HL-60 (cell line): ENCODE measurements at regions not wholly inside any gene's neighbourhood (a gene's known extent, or its start where the extent isn't known, plus 50 kb on each side); places are given as distances from the start of the nearest gene placed in this dataset.

Experiments used
- DNase-seq, 2 experiments: peaks; one replicate each; pipeline ENCODE4 v3.0.0-alpha.2; 2010 to 2020; ENCODE audit warnings: low read depth in 1 of 2, low spot score in 1 of 2
- H3K27ac ChIP-seq: fragments of 250-450 bp; sonication (Bioruptor Pico); replicated peaks from 2 replicates; pipeline ENCODE4 v1.5.1; 2020; ENCODE audit warnings: mild to moderate bottlenecking, moderate library complexity
- H3K27me3 ChIP-seq: fragments of 250-450 bp; sonication (Bioruptor Pico); 2 replicates; pipeline ENCODE4 v1.5.1; 2021; ENCODE audit warnings: mild to moderate bottlenecking, moderate library complexity; ENCODE audit not compliant: insufficient read depth, poor library complexity, severe bottlenecking
- H3K4me3 ChIP-seq: replicated peaks from 2 replicates; pipeline ENCODE4 v1.5.1; 2011; ENCODE audit warnings: mild to moderate bottlenecking, control low read depth, low read length; ENCODE audit not compliant: insufficient read depth
- GABPA ChIP-seq: IDR thresholded peaks from 2 replicates; pipeline ENCODE4 v1.6.1; 2012; ENCODE audit warnings: low read depth
- POLR2AphosphoS5 ChIP-seq: IDR thresholded peaks from 2 replicates; pipeline ENCODE4 v1.6.1; 2012; ENCODE audit warnings: low read depth
- SPI1 ChIP-seq: IDR thresholded peaks from 2 replicates; pipeline ENCODE4 v1.6.1; 2012; ENCODE audit warnings: low read depth, mild to moderate bottlenecking, borderline replicate concordance
- TF ChIP-seq, protein P1 (sequence below): IDR thresholded peaks from one replicate; pipeline ENCODE4 v1.5.1; 2011; ENCODE audit warnings: low read length, control low read depth, inconsistent platforms; ENCODE audit not compliant: insufficient read depth
- TF ChIP-seq, protein P2 (sequence below): IDR thresholded peaks from 2 replicates; pipeline ENCODE4 v1.6.1; 2012; ENCODE audit warnings: low read depth; ENCODE audit not compliant: insufficient replicate concordance

DNA sequence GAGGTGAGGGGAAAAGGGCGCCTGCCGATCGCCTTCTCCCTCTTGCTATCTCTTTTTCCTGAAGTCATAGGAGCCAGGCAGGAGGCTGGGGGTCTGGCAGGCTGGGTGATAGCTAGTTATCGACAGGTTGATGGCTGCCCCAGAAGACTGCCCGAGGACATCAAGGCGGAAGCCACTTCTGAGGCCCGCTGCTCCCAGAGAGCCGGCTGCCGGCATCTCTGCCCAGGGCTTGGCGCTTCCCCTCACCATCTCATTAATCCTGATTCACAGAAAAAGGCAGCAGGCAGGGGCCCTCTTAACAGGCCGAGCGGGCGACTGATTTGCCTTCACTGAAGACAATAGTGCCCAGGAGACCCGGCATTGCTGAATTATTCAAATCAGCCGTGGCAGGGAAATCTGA is 124.2 kb downstream of the MIAT start:
- TF ChIP-seq GABPA (no peak), SPI1 (no peak), POLR2AphosphoS5 (no peak)
- TF ChIP-seq, protein P1, sequence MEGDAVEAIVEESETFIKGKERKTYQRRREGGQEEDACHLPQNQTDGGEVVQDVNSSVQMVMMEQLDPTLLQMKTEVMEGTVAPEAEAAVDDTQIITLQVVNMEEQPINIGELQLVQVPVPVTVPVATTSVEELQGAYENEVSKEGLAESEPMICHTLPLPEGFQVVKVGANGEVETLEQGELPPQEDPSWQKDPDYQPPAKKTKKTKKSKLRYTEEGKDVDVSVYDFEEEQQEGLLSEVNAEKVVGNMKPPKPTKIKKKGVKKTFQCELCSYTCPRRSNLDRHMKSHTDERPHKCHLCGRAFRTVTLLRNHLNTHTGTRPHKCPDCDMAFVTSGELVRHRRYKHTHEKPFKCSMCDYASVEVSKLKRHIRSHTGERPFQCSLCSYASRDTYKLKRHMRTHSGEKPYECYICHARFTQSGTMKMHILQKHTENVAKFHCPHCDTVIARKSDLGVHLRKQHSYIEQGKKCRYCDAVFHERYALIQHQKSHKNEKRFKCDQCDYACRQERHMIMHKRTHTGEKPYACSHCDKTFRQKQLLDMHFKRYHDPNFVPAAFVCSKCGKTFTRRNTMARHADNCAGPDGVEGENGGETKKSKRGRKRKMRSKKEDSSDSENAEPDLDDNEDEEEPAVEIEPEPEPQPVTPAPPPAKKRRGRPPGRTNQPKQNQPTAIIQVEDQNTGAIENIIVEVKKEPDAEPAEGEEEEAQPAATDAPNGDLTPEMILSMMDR = no peak
- TF ChIP-seq, protein P2, sequence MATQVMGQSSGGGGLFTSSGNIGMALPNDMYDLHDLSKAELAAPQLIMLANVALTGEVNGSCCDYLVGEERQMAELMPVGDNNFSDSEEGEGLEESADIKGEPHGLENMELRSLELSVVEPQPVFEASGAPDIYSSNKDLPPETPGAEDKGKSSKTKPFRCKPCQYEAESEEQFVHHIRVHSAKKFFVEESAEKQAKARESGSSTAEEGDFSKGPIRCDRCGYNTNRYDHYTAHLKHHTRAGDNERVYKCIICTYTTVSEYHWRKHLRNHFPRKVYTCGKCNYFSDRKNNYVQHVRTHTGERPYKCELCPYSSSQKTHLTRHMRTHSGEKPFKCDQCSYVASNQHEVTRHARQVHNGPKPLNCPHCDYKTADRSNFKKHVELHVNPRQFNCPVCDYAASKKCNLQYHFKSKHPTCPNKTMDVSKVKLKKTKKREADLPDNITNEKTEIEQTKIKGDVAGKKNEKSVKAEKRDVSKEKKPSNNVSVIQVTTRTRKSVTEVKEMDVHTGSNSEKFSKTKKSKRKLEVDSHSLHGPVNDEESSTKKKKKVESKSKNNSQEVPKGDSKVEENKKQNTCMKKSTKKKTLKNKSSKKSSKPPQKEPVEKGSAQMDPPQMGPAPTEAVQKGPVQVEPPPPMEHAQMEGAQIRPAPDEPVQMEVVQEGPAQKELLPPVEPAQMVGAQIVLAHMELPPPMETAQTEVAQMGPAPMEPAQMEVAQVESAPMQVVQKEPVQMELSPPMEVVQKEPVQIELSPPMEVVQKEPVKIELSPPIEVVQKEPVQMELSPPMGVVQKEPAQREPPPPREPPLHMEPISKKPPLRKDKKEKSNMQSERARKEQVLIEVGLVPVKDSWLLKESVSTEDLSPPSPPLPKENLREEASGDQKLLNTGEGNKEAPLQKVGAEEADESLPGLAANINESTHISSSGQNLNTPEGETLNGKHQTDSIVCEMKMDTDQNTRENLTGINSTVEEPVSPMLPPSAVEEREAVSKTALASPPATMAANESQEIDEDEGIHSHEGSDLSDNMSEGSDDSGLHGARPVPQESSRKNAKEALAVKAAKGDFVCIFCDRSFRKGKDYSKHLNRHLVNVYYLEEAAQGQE = no peak
- Histone ChIP-seq H3K27me3 (no peaks in the 10 kb centered on the region), H3K4me3 (no peak overlapping the region), H3K27ac (no peak overlapping the region)
- DNase-seq = no peak

DNA sequence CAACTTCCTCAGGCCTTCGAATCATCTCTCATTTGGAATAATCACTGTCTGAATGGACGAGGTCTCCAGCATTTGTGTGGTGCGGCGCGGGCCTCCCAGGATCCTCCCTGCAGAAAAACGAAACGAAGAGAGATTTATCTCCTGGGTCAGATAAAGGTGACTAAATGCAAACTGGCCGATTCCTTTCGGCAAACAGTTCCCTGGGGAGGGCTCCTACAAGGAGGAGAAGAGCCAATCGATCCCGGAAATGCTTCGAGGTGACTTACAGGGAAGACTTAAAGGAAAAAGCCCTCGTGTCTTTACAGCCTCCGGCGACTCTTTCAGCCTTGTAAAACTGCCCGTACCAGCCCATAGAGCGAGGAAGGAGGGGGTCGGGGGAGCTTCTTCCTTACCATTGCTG is 126.5 kb downstream of the MIAT start:
- TF ChIP-seq SPI1 (no peak), GABPA (no peak), POLR2AphosphoS5 (no peak)
- TF ChIP-seq, protein P2 = no peak
- TF ChIP-seq, protein P1 = no peak
- H3K27me3 ChIP-seq = no peaks in the 10 kb centered on the region
- DNase-seq = no peak
- H3K27ac ChIP-seq = no peak overlapping the region
- H3K4me3 ChIP-seq = no peak overlapping the region

- H3K27ac ChIP-seq = no peak overlapping the region
- no peak overlapping the region for H3K4me3 ChIP-seq
- DNase-seq = no peak
- H3K27me3 ChIP-seq = no peaks in the 10 kb centered on the region
- TF ChIP-seq, protein P2 = no peak
- TF ChIP-seq POLR2AphosphoS5 (no peak), SPI1 (no peak), GABPA (no peak)
- TF ChIP-seq, protein P1 = no peak
Measured at GRCh38 chr22:26784772-26785171, 127.4 kb downstream of the MIAT start.
